ENCODE measurements at regions not wholly inside any gene's neighbourhood (a gene's known extent, or its start where the extent isn't known, plus 50 kb on each side); places are given as distances from the start of the nearest gene placed in this dataset.

- peak; percentile 28 for DNase-seq
- Histone ChIP-seq H4K20me1 (ENCODE audit: insufficient read depth, low read length) (no peaks in the 10 kb centered on the region), H3K4me3 (ENCODE audit: low read depth in 1 of 2, low read length in 2 of 2) (no peak overlapping the region), H3K9ac (ENCODE audit: low read depth, low read length) (no peak overlapping the region), H3K4me1 (ENCODE audit: insufficient read depth, low read length) (no peaks in the 10 kb centered on the region), H3K9me3 (ENCODE audit: insufficient read depth, low read length, severe bottlenecking) (no peaks in the 10 kb centered on the region), H3K79me2 (ENCODE audit: insufficient read depth, low read length) (no peaks in the 10 kb centered on the region), H3K4me2 (ENCODE audit: insufficient read depth, low read length) (no peak overlapping the region), H2AFZ (ENCODE audit: low read depth, low read length) (no peak overlapping the region), H3K27ac (ENCODE audit: low read length) (no peak overlapping the region), H3K27me3 (ENCODE audit: insufficient read depth, low read length, poor library complexity) (no peaks in the 10 kb centered on the region), H3K36me3 (ENCODE audit: insufficient read depth, low read length) (no peaks in the 10 kb centered on the region)
- TF ChIP-seq, protein P1, sequence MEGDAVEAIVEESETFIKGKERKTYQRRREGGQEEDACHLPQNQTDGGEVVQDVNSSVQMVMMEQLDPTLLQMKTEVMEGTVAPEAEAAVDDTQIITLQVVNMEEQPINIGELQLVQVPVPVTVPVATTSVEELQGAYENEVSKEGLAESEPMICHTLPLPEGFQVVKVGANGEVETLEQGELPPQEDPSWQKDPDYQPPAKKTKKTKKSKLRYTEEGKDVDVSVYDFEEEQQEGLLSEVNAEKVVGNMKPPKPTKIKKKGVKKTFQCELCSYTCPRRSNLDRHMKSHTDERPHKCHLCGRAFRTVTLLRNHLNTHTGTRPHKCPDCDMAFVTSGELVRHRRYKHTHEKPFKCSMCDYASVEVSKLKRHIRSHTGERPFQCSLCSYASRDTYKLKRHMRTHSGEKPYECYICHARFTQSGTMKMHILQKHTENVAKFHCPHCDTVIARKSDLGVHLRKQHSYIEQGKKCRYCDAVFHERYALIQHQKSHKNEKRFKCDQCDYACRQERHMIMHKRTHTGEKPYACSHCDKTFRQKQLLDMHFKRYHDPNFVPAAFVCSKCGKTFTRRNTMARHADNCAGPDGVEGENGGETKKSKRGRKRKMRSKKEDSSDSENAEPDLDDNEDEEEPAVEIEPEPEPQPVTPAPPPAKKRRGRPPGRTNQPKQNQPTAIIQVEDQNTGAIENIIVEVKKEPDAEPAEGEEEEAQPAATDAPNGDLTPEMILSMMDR (IDR thresholded peaks at IDR 0.05; ENCODE audit: borderline replicate concordance, extremely low read depth, low read length, poor library complexity, severe bottlenecking), result peak; percentile 86
- no peak for TF ChIP-seq EZH2 (IDR thresholded peaks at IDR 0.05; ENCODE audit: borderline replicate concordance, low read depth, low read length, severe bottlenecking)
- peak; percentile 62; the same call in 1 of the 3 replicates for ATAC-seq (ENCODE audit: insufficient read depth, low read depth)
Observed at GRCh38 chr4:181528570-181529184, 714.5 kb upstream of the TENM3 start.

DNA sequence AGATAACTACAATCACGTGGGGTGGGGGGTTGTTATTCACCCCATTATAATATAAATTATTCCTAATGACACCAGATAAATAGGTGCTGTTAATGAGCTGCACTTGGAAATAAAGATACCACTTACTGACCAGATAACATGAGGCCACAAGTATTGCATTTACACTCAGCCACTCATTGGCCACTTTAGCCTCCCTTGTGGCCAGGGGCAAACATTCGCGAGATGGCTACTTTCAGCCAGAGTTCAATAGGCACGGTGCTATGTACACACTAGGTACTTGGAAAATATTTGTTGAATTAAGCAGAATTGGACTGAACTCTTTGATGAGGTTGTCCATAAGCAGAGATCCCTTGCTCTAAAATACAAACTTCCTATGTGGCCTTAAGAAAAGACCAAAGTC, 713.7 kb upstream of the TENM3 start:
- H3K9ac ChIP-seq (ENCODE audit: low read depth, low read length), result no peak overlapping the region
- DNase-seq, result no peak
- no peaks in the 10 kb centered on the region for H3K79me2 ChIP-seq (ENCODE audit: insufficient read depth, low read length)

DNA sequence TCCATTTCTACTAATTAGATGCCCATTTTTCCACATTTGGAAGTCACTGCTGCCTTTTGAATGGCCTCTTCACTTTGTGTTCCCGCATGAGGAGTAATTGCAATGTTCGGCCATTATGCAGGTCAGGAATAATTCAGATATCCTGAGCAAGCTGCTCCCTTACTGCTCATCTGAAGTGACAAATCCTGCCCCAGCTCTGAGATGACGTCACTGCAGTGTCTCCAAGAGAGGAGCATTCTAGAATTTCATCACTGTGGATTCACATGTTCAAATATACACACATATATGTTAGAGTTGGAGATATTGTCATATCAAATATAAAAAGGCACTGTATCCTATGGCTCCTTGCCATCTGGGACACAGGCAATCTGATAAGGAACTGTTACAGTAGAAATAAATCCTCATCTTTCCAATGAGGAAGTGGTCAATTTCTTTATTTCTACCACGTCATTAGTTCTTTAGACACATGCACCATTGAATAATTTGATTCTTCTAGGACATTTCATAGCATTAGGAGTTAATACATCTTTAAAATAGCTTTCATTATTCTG, 706.9 kb upstream of the TENM3 start:
- H3K4me1 ChIP-seq (ENCODE audit: insufficient read depth, low read length), result no peaks in the 10 kb centered on the region
- H3K36me3 ChIP-seq (ENCODE audit: insufficient read depth, low read length), result no peaks in the 10 kb centered on the region
- ATAC-seq (ENCODE audit: insufficient read depth, low read depth) (no peak), DNase-seq (no peak)
- H2AFZ ChIP-seq (ENCODE audit: low read depth, low read length), result no peak overlapping the region
- H3K27ac ChIP-seq (ENCODE audit: low read length), result no peak overlapping the region
- H4K20me1 ChIP-seq (ENCODE audit: insufficient read depth, low read length), result no peaks in the 10 kb centered on the region
- no peaks in the 10 kb centered on the region for H3K79me2 ChIP-seq (ENCODE audit: insufficient read depth, low read length)
- TF ChIP-seq EZH2 (IDR thresholded peaks at IDR 0.05; ENCODE audit: borderline replicate concordance, low read depth, low read length, severe bottlenecking), result no peak
- TF ChIP-seq, protein P1 (IDR thresholded peaks at IDR 0.05; ENCODE audit: borderline replicate concordance, extremely low read depth, low read length, poor library complexity, severe bottlenecking), result no peak
- no peak overlapping the region for H3K9ac ChIP-seq (ENCODE audit: low read depth, low read length)
- H3K4me3 ChIP-seq (ENCODE audit: low read depth in 1 of 2, low read length in 2 of 2), result no peak overlapping the region
- H3K27me3 ChIP-seq (ENCODE audit: insufficient read depth, low read length, poor library complexity), result no peaks in the 10 kb centered on the region
- H3K4me2 ChIP-seq (ENCODE audit: insufficient read depth, low read length), result no peak overlapping the region
- H3K9me3 ChIP-seq (ENCODE audit: insufficient read depth, low read length, severe bottlenecking), result no peaks in the 10 kb centered on the region

More for the DNA sequence above, 713.7 kb upstream of the TENM3 start:
- Histone ChIP-seq H3K27ac (ENCODE audit: low read length) (no peak overlapping the region), H2AFZ (ENCODE audit: low read depth, low read length) (no peak overlapping the region), H4K20me1 (ENCODE audit: insufficient read depth, low read length) (no peaks in the 10 kb centered on the region), H3K4me2 (ENCODE audit: insufficient read depth, low read length) (no peak overlapping the region), H3K9me3 (ENCODE audit: insufficient read depth, low read length, severe bottlenecking) (no peaks in the 10 kb centered on the region), H3K27me3 (ENCODE audit: insufficient read depth, low read length, poor library complexity) (no peaks in the 10 kb centered on the region), H3K36me3 (ENCODE audit: insufficient read depth, low read length) (no peaks in the 10 kb centered on the region), H3K4me3 (ENCODE audit: low read depth in 1 of 2, low read length in 2 of 2) (no peak overlapping the region), H3K4me1 (ENCODE audit: insufficient read depth, low read length) (no peaks in the 10 kb centered on the region)
- TF ChIP-seq, protein P1 (IDR thresholded peaks at IDR 0.05; ENCODE audit: borderline replicate concordance, extremely low read depth, low read length, poor library complexity, severe bottlenecking), result no peak
- TF ChIP-seq EZH2 (IDR thresholded peaks at IDR 0.05; ENCODE audit: borderline replicate concordance, low read depth, low read length, severe bottlenecking), result no peak
- ATAC-seq (ENCODE audit: insufficient read depth, low read depth), result no peak
